Activated naive CD4-positive, alpha-beta T cell treated with Interleukin-2 at 50 U/mL for 16 hours (primary cell): ENCODE measurements at regions not wholly inside any gene's neighbourhood (a gene's known extent, or its start where the extent isn't known, plus 50 kb on each side); places are given as distances from the start of the nearest gene placed in this dataset.

Source experiments
- DNase-seq: peaks from one replicate; pipeline ENCODE4 v3.0.0-alpha.2; 2020

- no peak for DNase-seq
These were observed 210.7 kb upstream of the TNP1 start for GRCh38 chr2:217070611-217071010.

DNA sequence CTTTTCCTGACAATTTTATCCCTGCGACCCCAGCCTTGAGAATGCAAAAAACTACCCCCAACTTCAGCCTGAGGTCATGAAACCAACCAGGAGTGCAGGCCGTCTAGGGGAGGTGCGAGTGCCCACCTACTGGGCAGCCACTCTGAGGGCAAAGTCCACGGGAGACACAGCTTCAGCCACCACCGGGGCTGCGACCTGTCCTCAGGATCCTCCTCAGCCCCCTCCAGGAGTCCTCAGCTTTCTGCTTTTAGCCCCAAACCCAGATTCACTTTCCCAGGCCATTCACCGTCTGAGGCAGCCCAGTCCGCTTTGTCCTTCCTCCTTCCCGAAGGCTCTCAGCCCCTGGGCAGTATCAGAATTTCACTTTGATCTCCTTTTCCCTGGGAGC is 210.2 kb upstream of the TNP1 start:
- no peak for DNase-seq

GRCh38 chr2:217069263-217070042 is 209.6 kb upstream of the TNP1 start:
- no peak for DNase-seq

DNA sequence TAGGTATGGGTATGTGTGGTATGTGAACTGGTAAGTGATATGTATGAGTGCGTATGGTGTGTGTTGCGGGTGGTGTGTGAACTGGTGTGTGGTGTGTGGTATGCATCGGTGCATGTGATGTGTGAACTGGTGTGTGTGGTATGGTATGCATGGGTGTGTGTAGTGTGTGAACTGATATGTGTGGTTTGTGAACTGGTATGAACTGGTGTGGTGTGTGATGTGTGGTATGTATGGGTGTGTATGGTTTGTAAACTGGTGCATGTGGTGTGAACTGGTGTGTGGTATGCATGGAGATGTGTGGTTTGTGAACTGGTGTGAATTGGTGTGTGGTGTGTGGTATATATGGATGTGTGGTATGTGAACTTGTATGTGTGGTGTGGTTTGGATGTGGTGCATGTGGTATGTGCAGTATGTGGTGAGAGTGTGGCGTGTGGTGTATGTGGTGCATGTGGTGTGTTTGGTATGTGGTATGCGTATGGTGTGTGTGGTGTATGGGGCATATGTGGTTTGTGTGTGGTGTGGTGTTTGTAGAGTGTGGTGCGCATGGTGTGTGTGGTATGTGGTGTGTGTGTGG is 208.9 kb upstream of the TNP1 start:
- DNase-seq: no peak

GRCh38 chr2:217067787-217068186 is 207.9 kb upstream of the TNP1 start:
- no peak for DNase-seq

- no peak for DNase-seq
These were observed 206.8 kb upstream of the TNP1 start for GRCh38 chr2:217066510-217067270.

DNA sequence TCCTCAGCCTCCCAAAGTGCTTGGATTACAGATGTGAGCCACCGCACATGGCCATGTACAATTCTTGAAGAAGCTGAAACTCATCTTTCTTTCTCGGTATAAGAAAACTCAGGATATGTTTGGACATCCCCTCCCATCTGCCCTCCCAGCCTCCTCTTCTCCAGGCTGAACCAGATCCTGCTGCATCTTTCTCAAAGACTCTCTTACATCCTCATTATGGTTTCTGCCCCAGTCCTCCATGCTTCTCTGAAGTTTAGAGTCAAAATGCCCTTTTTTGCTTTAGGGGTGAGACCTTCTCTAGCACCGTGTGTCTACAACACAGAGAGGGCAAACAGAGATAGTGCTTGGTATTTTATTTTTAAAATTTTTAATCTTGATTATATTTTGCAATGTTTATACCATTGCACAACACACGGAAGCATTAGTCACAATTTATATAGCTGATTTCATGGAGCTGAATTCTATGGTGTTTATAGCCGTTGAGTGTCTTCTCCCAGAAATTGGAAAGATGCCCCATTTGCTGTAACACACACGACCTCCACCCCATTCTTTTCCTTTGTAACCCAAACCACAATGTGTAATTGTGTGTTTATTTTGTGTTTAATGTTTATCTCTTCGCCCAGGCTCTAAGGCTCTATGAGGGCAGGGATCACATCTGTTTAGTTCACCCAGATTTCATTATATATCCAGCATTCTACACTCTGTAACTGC is 206.0 kb upstream of the TNP1 start:
- no peak for DNase-seq

DNA sequence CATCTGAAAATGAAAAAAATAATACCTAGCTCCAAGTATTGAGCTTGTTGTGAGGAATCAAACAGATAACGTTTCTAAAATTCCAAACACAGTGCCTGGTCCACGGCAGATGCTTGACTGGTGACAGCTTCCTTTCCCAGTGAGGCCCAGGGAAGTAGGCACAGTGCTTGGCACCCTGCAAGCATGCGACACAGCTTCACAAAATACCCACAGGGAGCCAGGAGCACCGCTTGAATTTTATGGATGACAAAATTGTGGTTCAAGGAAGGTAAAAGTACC is 205.1 kb upstream of the TNP1 start:
- no peak for DNase-seq

- DNase-seq: no peak
These were observed 204.6 kb upstream of the TNP1 start for GRCh38 chr2:217064234-217065011.

GRCh38 chr2:217063238-217063755 is 203.4 kb upstream of the TNP1 start:
- no peak for DNase-seq

- no peak for DNase-seq
These were observed 202.9 kb upstream of the TNP1 start for GRCh38 chr2:217062768-217063167.

DNA sequence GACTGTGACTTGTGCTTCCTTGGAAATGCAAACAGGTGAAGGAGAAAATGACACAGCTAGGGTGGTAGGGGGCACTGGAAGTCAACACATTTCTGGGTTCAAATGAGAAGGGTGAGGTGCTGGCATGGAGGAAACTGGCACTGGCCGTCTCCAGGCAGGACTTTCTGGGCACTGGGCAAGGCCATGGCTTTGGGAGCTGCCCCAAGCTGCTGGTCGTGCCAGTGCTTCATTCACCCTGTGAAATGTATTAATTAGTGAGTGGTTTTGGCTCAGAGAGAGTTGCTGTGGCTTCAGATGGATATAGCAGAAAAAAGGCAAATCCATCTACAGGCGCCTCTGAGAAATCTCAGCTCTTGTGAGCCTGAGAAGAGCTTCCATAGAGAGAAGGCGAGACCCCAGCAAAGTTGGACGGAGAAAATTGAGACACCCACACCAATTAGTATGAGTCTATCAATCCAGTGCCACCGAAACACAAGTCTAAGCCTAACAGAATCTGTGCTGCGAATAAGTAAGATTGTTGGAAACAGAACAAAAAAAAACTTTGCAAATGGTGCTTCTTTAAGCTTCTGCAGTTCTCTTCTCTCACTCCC is 202.1 kb upstream of the TNP1 start:
- no peak for DNase-seq

- no peak for DNase-seq
These were observed 201.2 kb upstream of the TNP1 start for GRCh38 chr2:217060951-217061547.

DNA sequence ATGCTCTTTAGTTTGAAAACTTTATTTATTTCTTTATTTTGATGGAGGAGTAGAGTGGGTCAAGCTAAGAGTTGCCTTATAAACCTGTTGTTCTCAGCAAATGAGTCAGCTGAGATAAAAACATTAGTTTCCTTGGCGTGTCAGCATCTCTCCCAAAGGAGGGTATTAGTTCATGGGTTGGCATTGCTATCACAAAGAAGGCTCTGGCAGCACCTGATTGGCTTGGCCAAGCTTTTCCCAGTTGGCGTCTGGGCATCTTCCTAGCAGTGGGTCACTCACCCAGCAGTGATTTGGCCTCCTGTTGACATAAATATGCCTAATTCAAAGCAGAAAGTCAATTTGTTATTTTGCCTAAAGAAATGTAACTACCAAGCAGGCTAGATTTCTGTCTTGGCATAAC is 200.7 kb upstream of the TNP1 start:
- DNase-seq: no peak

GRCh38 chr2:217058791-217059755 is 199.2 kb upstream of the TNP1 start:
- no peak for DNase-seq

- DNase-seq: no peak
These were observed 197.9 kb upstream of the TNP1 start for GRCh38 chr2:217057773-217058172.

- no peak for DNase-seq
These were observed 195.8 kb upstream of the TNP1 start for GRCh38 chr2:217055624-217056023.

- no peak for DNase-seq
These were observed 194.9 kb upstream of the TNP1 start for GRCh38 chr2:217054791-217055190.

DNA sequence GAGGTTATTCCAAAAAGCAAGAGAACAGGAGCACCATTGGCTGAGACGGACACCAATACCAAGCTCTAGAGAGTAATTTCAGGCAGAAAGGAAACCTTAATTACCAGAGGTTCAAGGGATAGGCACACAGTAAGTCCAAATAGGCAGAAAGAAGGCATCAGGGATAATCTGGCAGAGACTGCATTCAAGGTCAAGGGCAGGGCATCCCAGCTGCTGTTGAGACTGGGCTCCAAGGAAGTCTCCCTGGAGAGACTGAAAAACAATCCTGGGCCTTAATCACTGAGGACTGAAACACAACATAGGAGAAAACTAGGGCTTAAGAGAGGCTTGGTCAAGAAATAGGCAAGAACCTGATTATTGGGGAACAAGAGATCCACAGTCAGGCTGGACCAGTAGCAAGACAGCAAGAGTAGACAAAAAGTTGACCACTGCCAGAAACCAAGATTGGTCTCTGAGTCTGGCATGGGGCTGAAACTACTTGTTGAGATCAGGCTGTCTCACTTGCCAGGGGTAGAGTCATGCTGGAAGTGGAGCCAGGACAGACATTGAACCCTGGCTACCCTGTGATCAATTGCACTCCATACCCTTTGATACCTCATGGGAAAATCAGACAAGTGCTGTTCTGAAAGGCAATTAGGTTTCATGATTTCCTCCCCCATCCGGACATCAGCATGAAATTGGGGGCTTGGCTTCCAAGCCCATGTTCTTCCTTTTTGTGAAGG is 193.2 kb upstream of the TNP1 start:
- no peak for DNase-seq

DNA sequence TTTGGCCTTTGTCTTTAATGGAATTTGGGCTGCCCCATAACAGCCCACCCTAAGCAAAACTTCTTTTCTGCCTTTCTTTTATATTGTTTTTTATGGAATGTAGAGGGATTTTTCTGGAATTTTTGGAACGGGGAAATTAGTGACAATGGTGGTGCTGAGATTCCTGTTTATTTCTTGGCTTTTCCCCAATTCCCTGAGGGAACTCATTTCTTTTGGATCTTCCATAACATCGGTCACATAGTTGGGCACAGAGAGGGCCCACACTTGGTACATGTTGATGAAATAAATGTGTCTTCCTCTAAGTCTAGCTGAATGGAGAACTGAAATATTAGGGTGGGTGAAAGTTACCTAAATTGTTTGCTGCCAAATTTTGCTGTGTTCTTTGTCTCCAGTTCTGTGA is 191.6 kb upstream of the TNP1 start:
- no peak for DNase-seq
